GM12864 (cell line): ENCODE measurements at regions not wholly inside any gene's neighbourhood (a gene's known extent, or its start where the extent isn't known, plus 50 kb on each side); places are given as distances from the start of the nearest gene placed in this dataset.

ENCODE experiments used
- DNase-seq: peaks from one replicate; pipeline ENCODE4 v3.0.0-alpha.2; 2011; ENCODE audit warnings: low read depth
- H3K4me3 ChIP-seq: 2 replicates; pipeline ENCODE4 v1.5.1; 2011; ENCODE audit warnings: mild to moderate bottlenecking, low read depth, low read length, control low read depth
- TF ChIP-seq, protein P1 (sequence below): IDR thresholded peaks from 2 replicates; pipeline ENCODE4 v1.5.1; 2011; ENCODE audit warnings: low read depth, mild to moderate bottlenecking, moderate library complexity, low read length, control low read depth, inconsistent platforms; ENCODE audit errors: missing control alignments

DNA sequence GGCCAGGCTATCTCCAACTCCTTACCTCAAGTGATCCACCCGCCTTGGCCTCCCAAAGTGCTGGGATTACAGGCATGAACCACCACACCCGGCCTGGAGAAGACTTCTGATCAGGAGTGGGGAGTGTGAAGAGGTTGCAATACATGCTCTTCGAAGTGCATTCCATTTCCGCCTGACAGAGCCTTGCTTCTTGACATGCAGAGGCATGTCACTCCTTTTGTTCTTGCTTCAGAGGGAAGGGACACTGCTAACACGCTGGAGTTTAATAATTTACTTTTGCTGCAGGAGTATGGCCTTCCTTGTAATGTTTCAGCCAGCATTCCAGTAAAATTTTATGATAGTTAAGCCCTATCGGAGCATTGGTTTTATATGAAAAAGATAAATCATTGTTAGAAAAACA is 74.9 kb downstream of the SLC25A47 start:
- no peak for DNase-seq

DNA sequence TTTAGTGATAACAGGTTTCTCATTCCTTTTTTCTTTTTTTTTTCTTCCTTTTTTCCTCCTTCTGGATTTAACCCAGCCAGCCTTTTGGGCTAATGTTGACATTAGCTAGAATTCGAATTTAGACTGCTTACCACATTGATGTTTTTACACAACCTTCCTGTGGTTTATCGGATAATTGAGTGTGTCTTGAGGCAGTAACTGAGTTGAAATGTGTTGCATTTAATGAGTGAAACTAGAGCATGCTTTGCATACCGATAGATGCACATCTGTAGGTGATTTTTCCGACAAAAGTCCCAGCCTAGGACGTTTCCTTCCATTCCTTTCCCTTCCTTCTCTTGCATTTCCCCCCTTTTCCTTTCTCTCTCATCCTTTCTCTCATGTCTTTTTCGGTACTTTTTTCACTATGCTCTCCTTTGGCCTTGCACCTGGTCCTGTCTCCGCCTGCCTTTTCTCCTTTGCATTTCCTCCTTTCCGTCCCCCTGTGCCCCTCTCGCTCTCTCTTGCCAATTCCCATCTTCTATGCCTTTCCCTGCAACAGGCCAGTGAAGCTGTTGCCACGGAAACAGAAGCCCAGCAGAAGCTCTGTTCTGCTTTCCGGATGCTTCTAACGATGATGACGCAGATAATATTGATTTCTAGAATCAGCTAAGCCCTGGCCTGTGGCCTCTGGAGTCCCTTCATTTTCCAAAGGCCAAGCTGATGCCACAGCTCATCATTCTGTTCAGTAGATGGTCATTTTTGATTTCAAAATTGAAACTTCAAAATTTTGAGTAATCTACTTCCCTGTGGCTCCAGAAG is 76.1 kb downstream of the SLC25A47 start:
- no peak overlapping the region for H3K4me3 ChIP-seq
- TF ChIP-seq, protein P1, sequence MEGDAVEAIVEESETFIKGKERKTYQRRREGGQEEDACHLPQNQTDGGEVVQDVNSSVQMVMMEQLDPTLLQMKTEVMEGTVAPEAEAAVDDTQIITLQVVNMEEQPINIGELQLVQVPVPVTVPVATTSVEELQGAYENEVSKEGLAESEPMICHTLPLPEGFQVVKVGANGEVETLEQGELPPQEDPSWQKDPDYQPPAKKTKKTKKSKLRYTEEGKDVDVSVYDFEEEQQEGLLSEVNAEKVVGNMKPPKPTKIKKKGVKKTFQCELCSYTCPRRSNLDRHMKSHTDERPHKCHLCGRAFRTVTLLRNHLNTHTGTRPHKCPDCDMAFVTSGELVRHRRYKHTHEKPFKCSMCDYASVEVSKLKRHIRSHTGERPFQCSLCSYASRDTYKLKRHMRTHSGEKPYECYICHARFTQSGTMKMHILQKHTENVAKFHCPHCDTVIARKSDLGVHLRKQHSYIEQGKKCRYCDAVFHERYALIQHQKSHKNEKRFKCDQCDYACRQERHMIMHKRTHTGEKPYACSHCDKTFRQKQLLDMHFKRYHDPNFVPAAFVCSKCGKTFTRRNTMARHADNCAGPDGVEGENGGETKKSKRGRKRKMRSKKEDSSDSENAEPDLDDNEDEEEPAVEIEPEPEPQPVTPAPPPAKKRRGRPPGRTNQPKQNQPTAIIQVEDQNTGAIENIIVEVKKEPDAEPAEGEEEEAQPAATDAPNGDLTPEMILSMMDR = no peak
- no peak for DNase-seq

More for the DNA sequence above, 74.9 kb downstream of the SLC25A47 start:
- TF ChIP-seq, protein P1 = no peak
- no peak overlapping the region for H3K4me3 ChIP-seq

DNA sequence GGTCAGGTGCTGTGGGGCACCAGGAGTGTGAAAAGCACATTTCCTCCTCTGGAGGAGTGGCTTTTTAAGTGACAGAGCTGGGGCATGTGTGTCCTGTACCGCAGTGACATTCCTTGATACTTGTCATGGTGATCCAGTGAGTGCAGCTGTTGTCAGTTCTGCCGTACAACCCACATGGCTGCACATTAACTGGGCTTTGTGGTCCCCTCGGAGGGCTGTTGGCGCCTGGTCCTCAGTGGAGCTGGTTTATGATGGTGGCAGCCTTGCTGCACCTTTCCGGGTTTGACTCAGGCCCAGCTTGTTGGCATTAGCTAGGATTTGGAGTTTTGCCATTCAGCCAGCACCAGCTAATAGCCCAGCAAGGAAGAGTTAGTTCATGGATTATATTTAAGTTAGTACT is 77.0 kb downstream of the SLC25A47 start:
- no peak overlapping the region for H3K4me3 ChIP-seq
- TF ChIP-seq, protein P1 = no peak
- no peak for DNase-seq

DNA sequence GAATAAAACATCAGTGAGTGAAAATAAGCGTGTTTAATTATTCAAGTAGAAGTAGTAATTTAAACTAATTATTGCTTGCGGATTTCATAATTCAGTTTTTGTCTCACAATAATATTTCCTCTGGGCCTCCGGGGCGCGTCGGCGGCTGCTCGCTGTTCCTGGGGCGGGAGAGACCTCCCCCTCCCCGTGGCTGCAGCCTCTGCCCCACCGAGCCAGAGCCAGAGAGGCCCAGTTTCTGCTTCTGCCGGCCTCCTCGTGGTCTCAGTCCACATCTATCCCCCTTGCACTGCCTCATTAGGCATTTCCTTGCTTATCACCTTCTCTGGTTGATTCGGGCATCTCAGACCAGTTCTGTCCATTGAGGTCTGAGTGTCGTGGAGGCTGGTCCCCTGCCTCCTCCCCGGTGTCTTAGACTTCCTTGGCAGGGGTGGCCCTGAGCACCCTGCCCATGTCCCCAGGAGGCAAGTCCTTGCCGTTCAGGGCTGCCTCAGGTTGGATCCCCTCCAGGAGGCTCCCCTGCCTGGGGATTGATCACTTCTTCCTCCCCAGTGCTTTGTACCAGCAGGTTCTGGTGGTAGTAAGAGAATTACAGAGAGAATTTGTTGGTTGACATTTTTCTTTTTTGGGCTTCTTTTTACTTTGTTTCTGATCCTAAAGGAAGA is 78.0 kb downstream of the SLC25A47 start:
- no peak for DNase-seq
- no peak overlapping the region for H3K4me3 ChIP-seq
- TF ChIP-seq, protein P1 = no peak

DNA sequence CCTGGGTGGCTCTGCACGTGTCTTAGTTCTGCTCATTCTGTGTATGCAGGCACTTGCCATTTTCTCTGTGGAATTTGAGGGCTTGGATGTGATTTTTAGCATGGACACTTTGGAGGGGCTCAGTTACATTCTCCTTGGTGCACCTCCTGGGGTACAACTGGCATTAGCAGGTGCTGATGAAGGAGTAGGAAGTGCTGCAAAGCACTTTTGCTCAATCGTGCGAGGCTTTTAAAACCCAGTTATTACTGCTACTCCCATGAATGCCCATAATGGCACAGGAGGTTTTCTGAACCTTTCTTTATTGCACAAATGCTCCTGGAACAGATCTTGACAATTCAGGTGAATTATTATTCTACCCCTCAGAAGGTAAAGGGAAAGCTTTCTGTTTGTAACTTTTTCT is 78.7 kb downstream of the SLC25A47 start:
- no peak overlapping the region for H3K4me3 ChIP-seq
- TF ChIP-seq, protein P1 = no peak
- DNase-seq = no peak

DNA sequence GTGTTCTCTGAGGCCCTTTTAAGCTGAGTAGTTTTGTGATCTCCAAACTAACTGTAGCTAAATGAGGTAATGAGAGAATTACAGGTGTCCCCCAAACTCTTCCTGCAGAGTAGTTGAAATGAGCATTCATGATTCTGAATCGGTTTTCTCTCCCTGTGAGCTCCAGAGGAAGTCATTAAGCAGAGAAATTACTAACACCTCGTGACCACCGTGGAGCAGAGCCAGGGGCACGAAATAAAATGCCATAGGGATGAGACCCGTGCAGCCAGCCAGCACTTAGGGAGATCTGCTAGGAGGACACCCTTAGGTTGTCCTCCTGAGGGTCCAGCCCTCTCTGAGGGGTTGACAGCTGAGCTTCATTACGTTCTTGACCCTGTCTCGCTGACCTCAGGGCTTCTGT is 79.5 kb downstream of the SLC25A47 start:
- TF ChIP-seq, protein P1 = no peak
- no peak overlapping the region for H3K4me3 ChIP-seq
- no peak for DNase-seq

DNA sequence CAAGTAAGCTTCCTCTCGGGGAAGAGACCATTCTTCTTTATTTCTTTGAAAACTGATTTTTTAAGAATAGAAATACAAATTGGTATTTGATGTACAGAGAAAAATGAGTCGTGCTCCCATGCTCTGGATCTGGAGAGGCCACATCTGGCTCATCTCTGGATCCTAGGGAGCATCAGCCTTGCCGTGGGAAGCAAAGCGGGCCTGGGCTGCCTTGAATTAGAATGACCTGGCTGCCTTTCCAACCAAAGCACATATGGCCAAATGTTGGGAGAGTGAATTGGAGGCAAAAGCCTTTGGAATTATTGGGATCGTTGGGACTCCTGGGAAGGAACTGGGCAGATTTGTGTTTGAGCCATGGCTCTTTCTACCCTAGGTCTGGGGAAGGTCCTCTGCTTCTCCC is 80.0 kb downstream of the SLC25A47 start:
- DNase-seq = no peak
- H3K4me3 ChIP-seq = no peak overlapping the region
- TF ChIP-seq, protein P1 = no peak
